Rectal smooth muscle tissue (tissue), 1 donor: ENCODE measurements at regions not wholly inside any gene's neighbourhood (a gene's known extent, or its start where the extent isn't known, plus 50 kb on each side); places are given as distances from the start of the nearest gene placed in this dataset.

Experiments
- H3K27ac ChIP-seq: one replicate; pipeline ENCODE4 v1.7.0; 2013; ENCODE audit warnings: low read depth, low read length, inconsistent platforms
- H3K27me3 ChIP-seq: one replicate; pipeline ENCODE4 v1.7.0; 2013; ENCODE audit warnings: low read length; ENCODE audit not compliant: control insufficient read depth, insufficient read depth
- H3K36me3 ChIP-seq: one replicate; pipeline ENCODE4 v1.7.0; 2013; ENCODE audit warnings: low read length; ENCODE audit not compliant: control insufficient read depth, insufficient read depth
- H3K4me1 ChIP-seq: one replicate; pipeline ENCODE4 v1.7.0; 2013; ENCODE audit warnings: low read length; ENCODE audit not compliant: control insufficient read depth, insufficient read depth
- H3K4me3 ChIP-seq: one replicate; pipeline ENCODE4 v1.7.0; 2013; ENCODE audit warnings: low read length
- H3K9ac ChIP-seq: one replicate; pipeline ENCODE4 v1.7.0; 2013; ENCODE audit warnings: low read length

GRCh38 chr3:14317057-14317553, 85.3 kb upstream of the SLC6A6 start:
- H3K27me3 ChIP-seq, result no peaks in the 10 kb centered on the region
- no peaks in the 10 kb centered on the region for H3K4me1 ChIP-seq
- no peaks in the 10 kb centered on the region for H3K36me3 ChIP-seq
- no peak overlapping the region for H3K27ac ChIP-seq
- H3K9ac ChIP-seq, result no peak overlapping the region
- H3K4me3 ChIP-seq, result no peak overlapping the region

- Histone ChIP-seq H3K4me1 (no peaks in the 10 kb centered on the region), H3K27ac (no peak overlapping the region), H3K27me3 (no peaks in the 10 kb centered on the region), H3K9ac (no peak overlapping the region), H3K4me3 (no peak overlapping the region), H3K36me3 (no peaks in the 10 kb centered on the region)
Observed at GRCh38 chr3:14318646-14319045, 83.8 kb upstream of the SLC6A6 start.

- Histone ChIP-seq H3K9ac (no peak overlapping the region), H3K27ac (no peak overlapping the region), H3K4me1 (no peaks in the 10 kb centered on the region), H3K27me3 (no peaks in the 10 kb centered on the region), H3K4me3 (no peak overlapping the region), H3K36me3 (no peaks in the 10 kb centered on the region)
Observed at GRCh38 chr3:14319654-14320182, 82.7 kb upstream of the SLC6A6 start.

GRCh38 chr3:14320219-14320618, 82.2 kb upstream of the SLC6A6 start:
- H3K4me1 ChIP-seq, result no peaks in the 10 kb centered on the region
- H3K9ac ChIP-seq, result no peak overlapping the region
- H3K27ac ChIP-seq, result no peak overlapping the region
- H3K27me3 ChIP-seq, result no peaks in the 10 kb centered on the region
- no peak overlapping the region for H3K4me3 ChIP-seq
- H3K36me3 ChIP-seq, result no peaks in the 10 kb centered on the region

- H3K9ac ChIP-seq, result no peak overlapping the region
- no peaks in the 10 kb centered on the region for H3K4me1 ChIP-seq
- H3K36me3 ChIP-seq, result no peaks in the 10 kb centered on the region
- H3K4me3 ChIP-seq, result no peak overlapping the region
- H3K27ac ChIP-seq, result no peak overlapping the region
- H3K27me3 ChIP-seq, result no peaks in the 10 kb centered on the region
Observed at GRCh38 chr3:14322001-14322400, 80.4 kb upstream of the SLC6A6 start.

- Histone ChIP-seq H3K27ac (no peak overlapping the region), H3K27me3 (no peaks in the 10 kb centered on the region), H3K4me3 (no peak overlapping the region)
Observed at GRCh38 chr3:14322667-14323295, 79.6 kb upstream of the SLC6A6 start.

GRCh38 chr3:14323401-14324223, 78.8 kb upstream of the SLC6A6 start:
- no peak overlapping the region for H3K27ac ChIP-seq
- H3K36me3 ChIP-seq, result no peaks in the 10 kb centered on the region
- no peaks in the 10 kb centered on the region for H3K27me3 ChIP-seq
- H3K4me1 ChIP-seq, result no peaks in the 10 kb centered on the region
- H3K4me3 ChIP-seq, result no peak overlapping the region
- H3K9ac ChIP-seq, result no peak overlapping the region

More at GRCh38 chr3:14322667-14323295, 79.6 kb upstream of the SLC6A6 start:
- Histone ChIP-seq H3K36me3 (no peaks in the 10 kb centered on the region), H3K9ac (no peak overlapping the region), H3K4me1 (no peaks in the 10 kb centered on the region)

GRCh38 chr3:14324224-14324944, 78.0 kb upstream of the SLC6A6 start:
- Histone ChIP-seq H3K27me3 (no peaks in the 10 kb centered on the region), H3K9ac (no peak overlapping the region), H3K36me3 (no peaks in the 10 kb centered on the region), H3K27ac (no peak overlapping the region), H3K4me3 (no peak overlapping the region), H3K4me1 (no peaks in the 10 kb centered on the region)

- Histone ChIP-seq H3K27ac (no peak overlapping the region), H3K27me3 (no peaks in the 10 kb centered on the region), H3K9ac (no peak overlapping the region), H3K36me3 (no peaks in the 10 kb centered on the region), H3K4me3 (no peak overlapping the region), H3K4me1 (no peaks in the 10 kb centered on the region)
Observed at GRCh38 chr3:14328422-14328821, 74.0 kb upstream of the SLC6A6 start.

GRCh38 chr3:14329116-14329830, 73.1 kb upstream of the SLC6A6 start:
- Histone ChIP-seq H3K9ac (no peak overlapping the region), H3K27ac (no peak overlapping the region), H3K4me3 (no peak overlapping the region), H3K27me3 (no peaks in the 10 kb centered on the region), H3K4me1 (no peaks in the 10 kb centered on the region), H3K36me3 (no peaks in the 10 kb centered on the region)

GRCh38 chr3:14329842-14330241, 72.6 kb upstream of the SLC6A6 start:
- Histone ChIP-seq H3K4me3 (no peak overlapping the region), H3K27me3 (no peaks in the 10 kb centered on the region), H3K27ac (no peak overlapping the region), H3K4me1 (no peaks in the 10 kb centered on the region), H3K9ac (no peak overlapping the region), H3K36me3 (no peaks in the 10 kb centered on the region)

- Histone ChIP-seq H3K36me3 (no peaks in the 10 kb centered on the region), H3K27me3 (no peaks in the 10 kb centered on the region), H3K27ac (no peak overlapping the region), H3K9ac (no peak overlapping the region), H3K4me1 (no peaks in the 10 kb centered on the region), H3K4me3 (no peak overlapping the region)
Observed at GRCh38 chr3:14330508-14330907, 71.9 kb upstream of the SLC6A6 start.
